GM19328 (cell line): ENCODE measurements at regions not wholly inside any gene's neighbourhood (a gene's known extent, or its start where the extent isn't known, plus 50 kb on each side); places are given as distances from the start of the nearest gene placed in this dataset.

Source experiments
- ATAC-seq: cut with Tn5 transposase; IDR thresholded peaks from one replicate; pipeline ENCODE4 v1.9.1; 2021; ENCODE audit warnings: mild to moderate bottlenecking, moderate library complexity; ENCODE audit not compliant: unreplicated experiment

DNA sequence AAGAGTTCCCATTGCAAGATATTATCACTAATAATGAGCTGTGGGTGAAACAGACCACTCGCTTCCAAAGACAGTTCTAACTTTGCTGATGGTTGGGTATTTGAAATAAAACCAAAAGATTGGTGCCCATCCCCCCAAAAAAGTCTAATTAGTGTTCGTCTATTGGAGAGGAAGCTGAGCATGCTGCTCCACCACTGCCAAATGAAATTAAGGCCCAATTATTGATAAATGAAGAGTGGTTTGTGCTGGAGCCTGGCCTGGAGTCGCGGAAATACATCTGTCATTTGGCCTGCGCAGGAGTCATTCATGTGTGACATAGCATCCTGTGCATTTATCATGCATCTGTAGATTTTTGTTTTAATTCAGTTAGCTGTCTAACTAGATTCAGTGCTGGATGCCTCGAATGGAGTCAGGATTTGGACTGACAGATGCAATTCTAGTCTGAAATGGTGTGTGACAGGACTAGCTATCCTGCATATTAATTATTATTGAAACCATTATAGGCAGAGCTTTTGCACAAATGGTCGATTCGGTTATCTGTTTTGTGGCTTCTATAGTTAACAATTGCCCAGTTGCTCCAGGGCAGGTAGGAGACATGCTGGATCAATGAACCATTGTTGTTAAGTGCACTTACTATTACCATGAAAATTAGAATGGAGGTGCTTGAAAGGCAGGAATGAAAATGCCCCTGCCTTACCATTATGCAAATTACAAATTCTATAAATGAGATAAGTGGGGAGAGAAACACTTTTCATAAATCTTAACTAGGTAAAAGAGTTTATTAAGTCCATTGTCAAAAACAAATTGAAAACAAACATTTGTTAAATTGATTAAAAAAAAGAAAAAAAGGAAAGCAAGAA, 450.4 kb upstream of the TCF4 start:
- ATAC-seq, result no peak

DNA sequence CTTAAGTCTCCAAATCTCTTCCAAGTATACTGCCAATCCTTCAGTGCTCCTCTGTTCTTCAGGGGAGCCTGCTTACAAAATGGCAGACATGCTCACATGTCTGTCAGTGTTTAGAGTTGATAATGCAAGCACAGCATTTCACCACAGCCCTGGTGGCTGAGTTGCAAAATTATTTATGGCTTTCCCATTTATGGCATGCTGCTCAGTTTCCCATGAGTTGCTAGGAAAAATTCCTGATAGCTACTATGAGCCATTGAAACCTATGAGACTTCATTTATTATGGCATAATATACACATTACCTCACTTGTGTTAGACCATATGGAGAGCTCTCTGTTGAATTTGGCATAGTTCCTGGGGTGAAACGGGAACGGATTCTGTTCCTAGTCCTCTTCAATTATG, 448.7 kb upstream of the TCF4 start:
- ATAC-seq, result no peak

GRCh38 chr18:56035546-56035945, 447.6 kb upstream of the TCF4 start:
- no peak for ATAC-seq

DNA sequence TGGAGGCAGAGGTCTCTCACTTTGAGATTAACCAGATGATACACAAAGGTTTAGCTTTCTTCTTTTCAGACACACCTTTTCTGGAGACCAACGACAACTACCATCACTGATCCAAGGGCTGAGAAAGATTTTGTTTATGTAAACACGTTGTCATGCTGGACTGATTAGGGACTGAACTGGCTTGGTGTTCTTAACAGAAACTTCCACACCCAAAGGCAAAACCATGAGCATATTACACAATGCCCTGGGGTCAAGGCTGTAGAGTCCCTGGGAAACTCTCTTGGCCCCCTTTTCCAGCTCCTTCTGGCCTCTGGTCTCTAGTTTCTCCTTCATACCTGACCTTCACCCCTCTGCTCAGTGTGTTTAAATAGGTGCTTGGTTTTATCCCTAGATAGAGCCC, 447.0 kb upstream of the TCF4 start:
- no peak for ATAC-seq

GRCh38 chr18:56030060-56030459, 442.1 kb upstream of the TCF4 start:
- ATAC-seq, result no peak

- no peak for ATAC-seq
Observed at GRCh38 chr18:56028514-56028913, 440.5 kb upstream of the TCF4 start.

DNA sequence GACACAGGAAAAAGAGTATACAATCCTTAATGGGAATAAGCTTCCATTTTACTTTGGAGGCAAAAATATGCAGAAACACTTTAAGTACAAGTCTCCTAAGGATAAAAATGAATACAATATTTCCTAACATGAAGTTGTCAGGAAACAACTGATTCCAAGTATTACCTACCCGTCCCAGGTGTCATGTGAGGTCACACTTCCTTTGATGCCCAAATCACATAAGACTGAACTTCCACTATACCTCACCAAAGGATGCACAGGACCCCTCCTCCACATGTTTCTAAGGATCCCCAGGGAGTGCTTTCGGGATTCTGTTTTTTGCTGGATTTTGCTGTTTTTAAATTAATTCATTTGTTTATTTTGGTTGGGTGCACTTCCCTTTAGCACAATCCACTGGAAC, 438.5 kb upstream of the TCF4 start:
- ATAC-seq, result no peak

DNA sequence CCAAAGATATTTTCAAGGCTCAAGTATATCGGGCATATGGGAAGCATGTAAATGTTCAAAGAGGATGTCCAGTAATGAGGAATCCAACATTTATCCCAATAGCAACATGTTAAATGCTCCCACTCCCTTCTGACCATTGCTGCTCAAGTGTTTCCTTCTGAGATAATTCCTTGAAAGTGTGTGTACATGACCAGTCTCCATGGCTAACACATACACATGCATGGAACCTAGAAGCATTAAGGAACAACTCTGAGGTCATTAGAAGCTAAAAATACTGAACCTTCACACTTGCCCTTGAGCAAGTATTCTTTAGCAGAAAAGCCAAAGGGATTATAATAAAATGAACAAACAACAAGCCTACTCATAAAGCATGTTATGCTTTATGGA, 433.8 kb upstream of the TCF4 start:
- no peak for ATAC-seq

- ATAC-seq, result no peak
Observed at GRCh38 chr18:56021136-56021808, 433.3 kb upstream of the TCF4 start.

DNA sequence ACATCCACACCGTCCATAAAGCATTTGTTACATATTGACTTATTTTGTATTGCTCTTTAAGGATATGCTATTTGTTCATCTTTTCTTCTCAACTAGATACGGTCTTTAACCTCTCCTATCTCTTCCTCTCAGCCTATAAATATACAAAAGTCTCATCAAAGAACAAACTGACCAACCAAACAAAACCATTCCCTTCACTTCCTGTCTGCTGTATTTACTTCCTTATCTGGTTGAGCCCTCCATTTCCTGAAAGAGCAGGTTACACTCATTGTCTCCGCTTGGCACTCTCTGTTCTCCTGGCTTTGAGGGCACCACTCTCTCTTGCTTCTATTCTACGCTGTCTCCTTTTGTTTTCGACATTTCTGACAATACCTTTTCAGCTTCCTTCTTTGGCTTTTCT, 431.9 kb upstream of the TCF4 start:
- ATAC-seq, result no peak

DNA sequence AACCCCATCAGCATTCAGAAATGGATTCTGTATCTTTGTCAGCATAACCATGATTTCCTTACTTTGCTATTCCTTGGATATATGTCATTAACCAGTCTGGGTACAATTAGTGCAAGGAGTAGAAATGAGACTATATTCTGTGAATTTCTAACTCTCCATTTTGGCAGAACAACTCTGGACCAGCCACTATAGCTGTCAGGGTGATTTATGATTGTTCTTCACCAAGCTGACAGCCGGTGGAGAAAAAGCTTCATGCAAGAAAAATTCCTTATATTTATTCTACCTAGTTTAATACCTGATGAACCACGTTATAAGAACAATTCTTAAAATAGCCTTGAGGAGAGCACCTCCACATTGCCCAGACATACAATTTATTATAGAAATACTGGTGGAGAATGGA, 431.2 kb upstream of the TCF4 start:
- no peak for ATAC-seq

DNA sequence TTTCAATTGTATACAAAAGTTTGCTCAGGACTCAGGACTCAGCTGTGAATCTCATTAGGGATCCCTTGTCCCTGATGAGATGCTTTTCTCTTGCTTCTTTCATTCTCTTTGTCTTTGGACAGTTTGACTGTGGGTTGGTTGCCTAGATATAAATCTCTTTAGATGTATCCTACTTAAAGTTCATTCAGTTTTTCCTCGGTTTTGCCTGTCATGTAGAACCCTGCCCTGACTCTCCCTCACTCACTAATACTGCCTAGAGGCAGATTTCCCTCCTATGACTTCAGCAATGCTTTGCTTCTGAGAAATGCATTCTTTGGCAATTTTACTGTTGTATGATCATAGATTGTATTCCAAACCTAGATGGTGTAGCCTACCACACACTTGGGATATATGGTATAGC, 421.4 kb upstream of the TCF4 start:
- ATAC-seq, result no peak

GRCh38 chr18:56003720-56004088, 415.7 kb upstream of the TCF4 start:
- no peak for ATAC-seq

DNA sequence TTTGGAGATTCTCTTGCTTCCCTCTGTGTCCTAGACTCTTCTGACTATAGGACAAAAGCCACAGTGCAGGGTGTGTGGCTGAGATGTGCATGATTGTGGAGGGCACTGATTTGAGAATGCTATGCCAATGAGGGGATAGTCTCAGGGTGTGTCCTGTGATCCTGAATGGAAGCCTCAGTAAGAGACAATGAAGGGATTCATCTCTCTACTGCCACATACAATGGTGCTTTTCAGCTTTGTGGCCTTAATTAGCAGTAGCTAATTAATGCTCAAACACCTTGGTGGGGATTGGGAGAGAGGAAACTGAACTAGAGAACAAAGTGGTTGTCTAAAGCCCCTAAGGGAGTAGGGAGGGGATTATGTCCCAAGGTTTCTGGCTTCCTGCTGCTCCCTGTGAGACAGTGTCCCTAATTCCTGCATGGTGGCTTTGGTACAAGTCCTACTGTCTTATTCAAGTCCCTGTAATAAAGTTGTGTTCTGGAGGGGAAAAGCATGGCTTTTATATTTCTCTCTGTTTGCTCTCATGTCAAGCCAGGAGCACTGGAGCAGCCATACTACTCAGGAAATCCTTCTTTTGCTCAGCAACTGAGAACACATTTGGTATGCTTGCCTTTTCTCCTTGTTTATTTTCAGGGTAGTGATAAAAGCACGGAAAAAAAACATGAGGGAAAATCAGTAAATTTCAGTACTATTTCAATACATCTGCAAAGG, 415.2 kb upstream of the TCF4 start:
- no peak for ATAC-seq

DNA sequence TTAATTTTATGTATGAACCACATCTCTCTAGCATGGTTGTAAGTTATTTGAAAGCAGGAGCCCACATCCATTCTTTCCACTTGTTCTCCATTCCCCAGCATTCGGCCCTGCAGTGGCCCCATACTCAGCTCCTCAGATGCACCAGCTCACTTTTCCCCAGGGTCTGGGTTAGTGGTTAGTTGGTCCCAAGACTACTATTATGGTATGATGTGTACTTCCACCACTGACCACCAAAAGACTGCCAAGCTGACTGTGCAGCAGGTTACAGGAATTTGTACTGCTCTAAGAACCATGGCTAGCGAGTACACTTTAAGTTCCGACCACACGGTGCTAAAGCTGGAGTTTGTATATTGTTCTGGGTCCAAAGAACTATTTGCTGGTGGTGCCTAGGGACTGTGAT, 413.6 kb upstream of the TCF4 start:
- no peak for ATAC-seq

DNA sequence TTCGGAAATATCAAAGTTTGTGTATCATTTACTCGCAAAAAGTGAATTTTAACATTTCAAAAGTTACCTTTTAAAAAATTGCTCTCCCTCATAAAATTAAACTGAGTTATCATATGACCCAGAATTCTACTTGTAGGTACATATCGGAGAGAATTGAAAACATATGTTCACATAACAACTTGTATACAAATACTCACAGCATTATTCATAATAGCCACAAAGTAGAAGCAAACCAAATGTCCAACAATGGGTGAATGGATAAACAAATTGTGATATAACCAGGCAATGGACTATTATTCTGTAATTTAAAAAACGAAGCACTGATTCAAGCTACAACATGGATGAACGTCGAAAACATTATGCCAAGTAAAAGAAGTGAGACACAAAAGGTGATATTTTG, 412.0 kb upstream of the TCF4 start:
- ATAC-seq, result no peak

GRCh38 chr18:55999641-56000040, 411.6 kb upstream of the TCF4 start:
- ATAC-seq, result no peak

DNA sequence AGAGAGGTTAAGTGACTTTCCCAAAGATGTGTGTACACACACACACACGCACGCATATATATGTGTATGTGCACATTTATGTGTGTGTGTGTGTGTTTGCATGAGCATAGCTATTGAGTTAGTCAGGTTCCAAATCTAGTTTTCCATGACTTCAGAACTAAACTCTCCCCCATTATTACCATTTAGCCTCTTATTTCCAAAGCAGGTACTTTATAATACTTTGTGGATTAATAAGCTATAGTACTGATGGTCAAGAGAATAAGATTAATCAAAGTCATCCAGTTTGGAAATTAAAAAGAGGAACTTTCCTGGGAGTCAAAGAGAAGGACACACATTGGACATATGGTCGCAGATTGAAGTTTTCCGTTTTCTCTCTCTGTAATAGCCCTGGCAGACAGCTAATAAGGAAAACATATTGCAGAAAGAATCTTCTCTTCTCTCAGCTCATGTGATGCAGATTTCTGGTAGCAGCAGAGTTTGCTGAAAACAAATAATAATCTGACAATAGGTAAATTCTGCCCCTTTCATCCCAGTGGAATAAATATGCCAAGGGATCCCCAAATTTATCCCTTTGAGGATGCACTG, 410.9 kb upstream of the TCF4 start:
- no peak for ATAC-seq

DNA sequence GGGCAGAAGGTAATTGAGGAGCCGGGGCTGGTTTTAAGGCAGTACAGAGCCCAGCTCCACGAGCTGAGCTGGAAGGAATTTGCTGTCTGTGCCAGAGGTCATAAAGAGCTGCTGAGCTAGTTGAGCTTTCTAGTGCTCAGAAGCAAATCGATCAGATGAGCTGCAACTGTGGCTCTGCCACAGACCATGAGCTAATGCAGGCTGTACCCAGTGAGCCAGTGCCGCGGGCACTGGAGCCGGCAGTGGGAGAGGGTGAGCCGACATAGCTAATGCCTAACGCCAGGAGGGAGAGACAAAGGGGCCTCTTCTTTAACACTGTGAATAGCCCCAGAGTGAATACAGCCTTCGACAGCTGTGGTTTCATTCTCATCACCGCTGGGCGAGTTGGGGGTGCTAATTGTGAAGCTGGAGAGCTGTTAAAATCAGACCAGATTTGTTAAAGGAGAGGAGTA, 410.1 kb upstream of the TCF4 start:
- ATAC-seq, result no peak

DNA sequence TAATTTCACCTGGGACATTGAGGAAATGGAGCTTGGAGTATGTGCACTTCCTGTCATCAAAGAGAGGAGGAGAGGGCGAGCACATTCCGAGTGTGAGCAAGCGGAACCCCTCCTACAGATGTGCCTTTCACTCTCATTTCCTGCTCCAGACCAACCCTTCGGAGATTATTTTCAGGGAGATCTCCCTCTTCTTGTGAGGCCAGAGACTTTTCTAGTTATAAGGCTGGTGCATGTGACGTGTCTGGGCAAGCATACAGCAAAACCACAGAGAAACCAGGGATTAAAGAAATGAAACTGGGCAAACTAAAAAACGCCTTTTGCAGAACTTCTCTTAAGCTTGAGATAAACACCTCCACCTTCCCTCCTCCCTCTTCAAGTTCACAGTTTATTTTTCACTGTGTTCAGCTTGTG, 409.2 kb upstream of the TCF4 start:
- ATAC-seq, result no peak

DNA sequence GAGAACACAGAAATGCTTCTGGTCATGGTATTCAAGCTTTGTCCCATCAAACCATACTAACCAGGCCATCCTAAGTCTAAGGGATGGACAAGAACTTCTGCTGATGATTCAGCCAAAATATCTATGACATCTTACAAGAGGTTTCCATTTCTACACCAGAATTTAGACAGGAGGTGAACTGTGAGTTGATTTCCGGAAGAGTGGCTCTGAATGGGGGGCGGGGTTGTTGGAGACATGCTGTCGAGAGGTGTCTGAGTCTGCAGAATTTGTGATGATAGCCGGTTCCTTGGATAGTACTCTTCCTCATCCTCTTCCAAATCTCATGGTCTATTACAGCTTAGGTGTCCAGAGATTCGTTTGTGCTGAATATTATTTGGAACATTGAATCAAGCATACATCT, 408.7 kb upstream of the TCF4 start:
- no peak for ATAC-seq

GRCh38 chr18:55990186-55990585, 402.2 kb upstream of the TCF4 start:
- no peak for ATAC-seq
